Hematopoietic multipotent progenitor cell (in vitro differentiated cells): ENCODE measurements at regions not wholly inside any gene's neighbourhood (a gene's known extent, or its start where the extent isn't known, plus 50 kb on each side); places are given as distances from the start of the nearest gene placed in this dataset.

Experiments
- DNase-seq, 3 donors: peaks; one replicate each; pipeline ENCODE4 v3.0.0-alpha.2; 2011 to 2015; ENCODE audit warnings: low read depth in 2 of 3, low spot score in 2 of 3

DNA sequence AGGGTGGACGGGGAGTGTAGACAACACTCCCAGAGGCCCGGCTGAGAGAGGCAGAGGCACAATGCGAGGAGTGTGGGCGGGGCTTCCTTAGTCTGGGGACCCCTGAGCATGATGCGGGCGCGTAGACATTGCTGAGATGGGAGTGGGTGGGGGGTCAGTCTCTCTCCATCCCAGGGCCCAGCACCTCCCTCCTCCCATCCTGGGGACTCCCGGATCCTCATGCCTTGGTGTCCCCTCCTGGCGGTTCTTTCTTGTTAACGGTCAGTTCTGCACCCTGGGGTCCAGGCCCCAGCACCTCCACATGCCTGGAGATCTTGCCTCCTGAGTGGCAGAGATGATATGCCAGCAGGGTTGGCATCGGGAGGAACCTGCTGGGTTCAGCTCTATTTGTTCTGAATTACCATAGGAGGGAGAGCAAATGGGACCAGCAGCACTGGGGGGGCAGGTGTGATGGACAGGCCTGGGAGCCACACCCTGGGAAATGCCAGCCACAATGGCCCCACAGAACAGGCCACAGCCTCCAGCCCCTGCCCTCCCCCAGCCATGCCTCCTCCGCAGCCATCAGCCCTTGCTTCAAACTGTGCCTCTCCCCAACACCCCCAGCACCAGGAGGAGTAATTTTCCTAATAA lies 55.7 kb downstream of the RTL6 start:
- no peak for DNase-seq

DNA sequence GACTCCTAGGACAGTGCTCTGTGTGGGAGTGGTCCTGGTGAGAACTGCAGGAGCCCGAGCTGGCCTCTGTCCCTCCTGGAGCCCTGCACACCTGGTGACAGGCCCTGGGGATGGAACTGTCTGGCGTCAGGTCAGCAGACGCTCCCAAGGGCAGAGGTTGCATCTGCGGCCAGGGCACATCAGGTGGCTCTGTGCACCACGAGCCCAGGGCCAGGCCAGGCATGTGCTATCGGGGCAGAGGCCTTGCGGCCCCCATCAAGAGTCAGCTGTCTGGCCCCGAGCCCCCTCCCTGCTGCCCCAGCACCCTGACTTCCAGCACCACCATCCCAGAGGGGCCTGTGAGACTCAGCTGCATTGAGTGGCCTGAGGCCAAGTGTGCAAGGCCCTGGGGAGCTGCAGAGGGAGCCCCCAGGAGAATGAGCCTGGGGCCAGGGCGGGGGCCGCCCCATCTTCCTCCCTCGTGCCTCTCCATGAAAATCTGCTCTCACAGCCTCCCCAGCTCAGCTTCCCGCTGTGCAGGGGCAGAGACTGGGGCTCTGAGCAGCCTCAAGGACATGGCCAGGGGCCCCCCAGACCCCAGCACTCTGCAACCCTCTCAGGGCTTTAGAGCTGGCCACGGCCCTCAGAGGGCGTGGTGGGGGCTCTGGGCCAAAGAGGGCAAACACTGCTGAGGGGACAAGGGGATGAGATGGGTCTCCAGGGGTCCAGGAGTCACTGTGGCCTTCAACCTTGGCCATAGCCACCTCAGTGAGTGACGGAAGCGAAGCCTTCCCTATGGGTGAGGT lies 56.4 kb downstream of the RTL6 start:
- DNase-seq, result no peak

DNA sequence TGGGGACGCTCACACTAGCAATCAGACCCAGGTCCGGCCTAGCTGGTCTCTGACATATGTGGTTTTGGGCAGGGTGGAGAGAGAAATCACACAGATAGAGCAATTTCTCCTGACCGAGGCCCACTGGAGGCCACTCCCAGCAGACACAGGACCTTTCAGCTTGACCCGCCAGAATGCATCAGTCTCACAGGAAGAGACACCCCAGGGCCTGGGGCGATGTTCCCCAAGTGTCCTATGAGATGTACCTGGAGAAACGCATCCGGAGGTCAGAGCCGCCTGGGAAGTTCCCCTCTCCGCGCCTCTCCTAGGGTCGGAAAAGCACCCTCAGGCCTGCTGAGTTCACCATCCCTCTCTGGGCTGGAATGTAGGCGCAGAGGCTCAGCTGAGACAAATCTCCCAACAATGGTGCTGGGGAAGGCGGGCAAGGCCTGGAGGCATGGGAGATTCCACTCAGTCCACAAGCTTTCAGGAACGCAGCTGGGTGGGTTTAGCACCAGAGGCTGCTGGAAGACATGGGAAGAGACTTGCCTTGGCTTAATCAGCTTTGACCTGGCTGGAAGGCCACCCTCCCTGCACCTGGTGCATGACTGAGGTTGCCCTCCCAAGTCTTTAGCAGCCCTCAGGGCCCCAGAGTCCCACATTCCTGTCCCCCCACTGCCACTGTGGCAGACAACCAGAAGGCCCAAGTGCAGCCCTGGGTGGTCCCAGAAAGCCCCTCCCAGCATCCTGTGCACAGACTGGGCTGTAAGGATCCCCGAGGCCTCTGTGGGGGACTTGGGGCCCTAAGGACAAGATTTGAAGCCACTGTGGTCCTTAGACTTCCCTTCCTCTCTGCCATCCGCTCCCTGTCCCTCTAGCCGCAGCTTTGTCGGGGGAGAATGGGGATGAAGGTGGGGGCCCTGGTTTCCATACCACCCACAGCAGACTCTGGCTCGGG lies 57.5 kb downstream of the RTL6 start:
- DNase-seq, result no peak

DNA sequence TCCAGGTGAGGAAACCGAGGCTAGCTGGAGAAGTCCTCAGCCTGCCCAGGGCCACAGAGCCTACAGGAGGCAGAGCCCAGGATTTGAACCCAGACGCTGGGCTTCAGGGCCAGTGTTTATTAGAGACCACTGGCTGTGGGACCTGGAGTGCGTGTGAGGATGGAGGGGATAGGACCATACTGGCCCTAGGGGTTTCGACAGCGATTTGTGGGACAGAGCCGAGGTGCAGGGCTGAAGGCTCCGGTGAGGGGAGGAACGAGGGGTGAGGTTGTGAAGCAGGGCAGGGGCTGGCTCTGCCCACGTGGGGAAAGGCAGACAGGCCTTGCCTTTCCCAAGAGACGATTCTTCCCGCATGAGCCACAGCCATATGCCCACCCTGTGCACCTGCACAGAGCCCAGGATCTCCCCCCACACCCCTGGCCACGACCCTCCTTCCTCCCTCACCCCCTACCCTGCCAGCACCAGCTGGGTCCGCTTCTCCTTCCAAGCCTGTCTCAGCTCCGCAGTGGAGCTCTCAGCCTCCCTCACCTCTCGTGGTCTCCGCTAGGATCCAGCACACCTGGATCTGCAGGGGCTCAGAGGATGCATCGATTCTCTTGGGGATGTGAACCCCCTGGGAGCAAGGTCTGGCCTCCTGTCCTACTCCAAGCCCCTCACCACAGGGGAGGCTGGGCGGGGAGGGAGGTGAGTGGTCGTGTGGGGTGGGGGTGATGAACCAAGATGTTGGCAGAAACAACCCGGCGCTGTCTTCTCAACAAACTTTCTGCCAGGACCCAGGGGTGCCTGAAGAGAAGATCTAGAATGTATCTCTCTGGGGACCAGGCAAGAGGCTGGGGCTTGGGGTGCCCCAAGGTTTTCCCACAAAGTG lies 58.4 kb downstream of the RTL6 start:
- DNase-seq, result no peak

DNA sequence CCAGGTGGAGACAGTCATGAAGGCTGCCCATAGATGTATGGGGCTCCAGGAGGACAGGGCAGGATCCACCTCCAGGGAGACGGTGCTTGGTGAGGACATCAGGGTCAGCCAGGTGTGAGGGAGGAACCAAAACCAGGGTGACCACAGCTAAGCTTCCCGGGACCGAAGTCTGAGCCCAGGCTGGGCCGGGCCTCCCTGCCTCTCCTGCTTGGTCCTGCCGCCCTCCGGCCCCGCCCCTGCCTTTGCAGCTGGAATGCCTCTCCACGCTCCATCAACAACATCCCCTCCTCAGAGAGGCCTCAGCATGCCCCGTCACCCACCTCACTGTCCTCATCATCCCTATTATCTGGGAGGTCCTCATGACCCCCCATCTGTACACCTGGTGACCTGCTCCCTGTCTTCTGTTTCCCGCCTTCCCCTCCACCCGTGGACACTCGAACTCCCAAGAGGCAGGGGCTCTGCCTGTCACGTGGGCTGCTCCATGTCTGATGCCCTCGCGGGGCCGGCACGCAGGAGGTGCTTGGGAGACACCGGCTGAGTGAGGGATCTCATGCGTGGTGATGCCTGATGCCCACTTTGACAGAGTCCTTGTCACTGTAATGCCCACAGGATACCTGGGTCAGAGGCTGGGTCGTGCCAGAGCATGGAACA lies 59.4 kb downstream of the RTL6 start:
- no peak for DNase-seq

DNA sequence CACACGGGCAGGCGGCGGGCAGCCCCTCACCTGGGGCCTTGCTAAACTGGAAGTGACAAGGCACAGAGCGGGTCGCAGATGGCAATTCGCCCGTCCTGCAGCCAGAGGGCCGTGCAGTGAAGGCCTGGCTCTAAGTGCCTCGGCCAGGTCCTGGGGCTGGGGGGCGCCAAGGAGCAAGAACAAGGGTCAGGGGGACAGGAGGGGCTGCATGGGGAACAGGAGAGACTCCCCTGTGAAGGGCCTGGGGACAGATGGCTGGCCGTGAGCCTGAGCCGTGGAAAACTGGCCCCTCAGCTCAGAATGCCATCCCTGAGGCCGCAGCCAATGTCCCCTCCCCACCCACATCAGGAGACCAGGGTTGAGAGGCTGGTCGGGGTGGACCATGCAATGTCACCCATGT lies 60.0 kb downstream of the RTL6 start:
- DNase-seq, result peak in 1 of 3 donors; percentile 25

DNA sequence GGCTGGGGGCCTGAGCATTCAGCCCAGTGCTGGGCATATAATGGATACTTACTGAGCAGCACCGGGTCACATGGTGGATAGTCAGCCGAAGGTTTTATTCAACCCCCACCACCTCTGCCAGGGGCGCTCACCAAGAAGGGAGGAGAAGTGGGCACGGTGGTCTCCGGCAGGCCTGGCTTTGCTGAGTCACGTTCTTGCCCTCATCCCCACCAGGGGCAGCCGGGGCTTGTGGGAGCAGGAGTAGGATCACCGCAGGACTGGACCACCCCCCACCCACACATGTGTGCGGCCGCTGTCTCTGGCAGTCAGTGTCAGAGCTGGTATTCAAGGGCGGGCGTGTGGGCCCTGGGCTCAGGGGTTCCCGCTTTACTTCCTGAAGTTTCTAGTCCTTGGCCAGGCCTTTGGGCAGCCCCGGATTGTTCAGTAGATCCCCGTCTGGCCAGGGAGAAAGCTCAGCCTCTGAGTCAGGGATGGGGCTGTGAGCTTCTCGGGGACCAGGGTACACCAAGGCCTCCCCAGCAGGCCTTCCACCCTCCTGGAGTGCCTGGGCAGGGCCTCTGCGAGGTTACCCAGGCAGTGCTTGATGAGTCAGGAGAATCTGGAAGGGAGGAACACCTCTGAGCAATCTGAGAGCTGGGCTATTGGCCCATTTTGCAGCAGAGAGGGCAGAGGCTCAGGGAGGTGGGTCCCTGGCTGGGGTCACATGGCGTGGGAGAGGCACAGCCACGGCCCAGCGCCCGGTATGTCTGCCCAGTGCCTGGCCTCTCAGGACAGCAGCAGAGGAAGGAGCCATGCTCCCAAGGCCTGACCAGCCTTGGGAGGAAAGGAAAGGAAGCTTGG lies 60.6 kb downstream of the RTL6 start:
- DNase-seq, result no peak

DNA sequence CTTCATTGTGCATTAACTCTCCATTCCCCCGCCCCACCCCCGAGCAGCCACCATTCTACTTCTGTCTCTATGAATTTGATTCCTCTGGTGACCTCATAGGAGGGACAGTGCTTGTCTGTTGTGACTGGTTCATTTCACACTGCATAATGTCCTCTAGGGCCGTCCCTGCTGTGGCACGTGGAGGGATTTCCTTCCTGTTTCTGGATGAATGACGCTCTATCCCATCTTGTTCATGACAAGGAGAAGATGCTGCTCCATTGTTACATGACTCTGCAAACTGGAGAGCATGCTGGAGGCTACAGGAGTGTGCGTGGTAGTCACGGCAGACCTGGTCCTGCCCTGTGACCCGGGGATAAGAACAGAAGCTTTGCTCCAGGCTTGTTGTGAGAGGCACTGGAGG lies 61.3 kb downstream of the RTL6 start:
- DNase-seq, result no peak

DNA sequence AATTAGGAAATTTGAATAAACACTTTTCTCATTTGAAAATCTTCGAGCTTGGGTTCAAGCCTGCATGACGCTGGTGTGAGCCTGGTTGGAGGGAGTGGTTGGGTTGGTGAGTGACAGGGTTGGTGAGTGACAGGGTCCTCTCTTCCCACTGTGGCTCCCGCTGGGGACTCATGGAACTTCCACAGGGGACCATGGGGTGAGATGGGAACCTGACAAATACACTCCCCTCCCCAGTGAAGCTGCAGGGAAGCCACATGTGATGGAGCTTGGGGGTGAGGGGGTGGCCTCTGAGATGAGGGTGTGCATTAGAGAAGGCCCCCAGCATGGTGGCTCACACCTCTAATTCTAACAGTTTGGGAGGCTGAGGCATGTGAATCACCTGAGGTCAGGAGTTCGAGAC lies 66.8 kb downstream of the RTL6 start:
- DNase-seq, result no peak

DNA sequence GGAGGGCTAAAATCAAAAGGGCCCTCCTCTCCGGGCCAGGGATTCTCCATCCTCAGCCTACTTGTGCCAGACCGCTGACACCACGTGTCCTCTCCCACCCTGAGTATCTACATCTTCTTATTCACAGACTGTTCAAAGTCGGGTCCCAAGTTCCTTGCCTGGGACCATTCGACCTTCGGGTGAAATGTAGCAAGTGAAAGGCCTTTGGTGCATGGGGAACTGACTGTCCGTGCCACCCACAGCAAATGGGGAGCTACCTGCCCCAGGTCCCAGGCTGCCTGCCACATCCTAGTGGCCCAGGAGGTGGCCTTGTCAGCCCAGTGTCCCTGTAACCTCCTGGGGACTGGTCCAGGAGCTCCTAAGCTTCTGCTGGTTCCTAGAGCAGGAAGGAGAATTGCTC lies 67.3 kb downstream of the RTL6 start:
- DNase-seq, result no peak

DNA sequence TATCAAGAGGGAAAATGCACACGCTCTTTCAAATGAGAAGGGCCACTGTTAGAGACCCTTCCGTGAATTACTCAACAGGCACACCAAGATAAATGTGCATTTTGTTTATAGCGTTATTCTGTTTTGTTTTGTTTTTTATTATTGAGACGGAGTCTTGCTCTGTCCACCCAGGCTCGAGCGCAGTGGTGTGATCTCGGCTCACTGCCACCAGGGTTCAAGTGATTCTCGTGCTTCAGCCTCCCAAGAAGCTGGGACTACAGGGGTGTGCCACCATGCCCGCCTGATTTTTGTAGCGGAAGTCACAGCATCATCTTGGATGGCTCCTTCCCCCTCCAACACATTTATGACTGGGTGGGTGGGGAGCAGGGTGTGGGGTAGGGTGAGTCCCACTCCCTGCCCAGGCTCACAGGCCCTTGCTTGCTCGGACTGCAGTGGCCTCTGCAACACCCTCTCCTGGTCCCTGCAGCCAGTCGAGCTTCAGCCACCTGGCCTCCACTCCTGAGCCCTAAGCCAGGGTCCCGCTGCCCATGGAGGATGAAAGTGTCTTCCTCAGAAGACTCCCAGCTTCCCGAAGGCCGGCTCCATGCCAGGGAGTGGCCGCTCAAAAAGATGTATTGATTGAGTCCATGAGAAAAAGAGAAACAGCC lies 68.0 kb downstream of the RTL6 start:
- DNase-seq, result no peak

DNA sequence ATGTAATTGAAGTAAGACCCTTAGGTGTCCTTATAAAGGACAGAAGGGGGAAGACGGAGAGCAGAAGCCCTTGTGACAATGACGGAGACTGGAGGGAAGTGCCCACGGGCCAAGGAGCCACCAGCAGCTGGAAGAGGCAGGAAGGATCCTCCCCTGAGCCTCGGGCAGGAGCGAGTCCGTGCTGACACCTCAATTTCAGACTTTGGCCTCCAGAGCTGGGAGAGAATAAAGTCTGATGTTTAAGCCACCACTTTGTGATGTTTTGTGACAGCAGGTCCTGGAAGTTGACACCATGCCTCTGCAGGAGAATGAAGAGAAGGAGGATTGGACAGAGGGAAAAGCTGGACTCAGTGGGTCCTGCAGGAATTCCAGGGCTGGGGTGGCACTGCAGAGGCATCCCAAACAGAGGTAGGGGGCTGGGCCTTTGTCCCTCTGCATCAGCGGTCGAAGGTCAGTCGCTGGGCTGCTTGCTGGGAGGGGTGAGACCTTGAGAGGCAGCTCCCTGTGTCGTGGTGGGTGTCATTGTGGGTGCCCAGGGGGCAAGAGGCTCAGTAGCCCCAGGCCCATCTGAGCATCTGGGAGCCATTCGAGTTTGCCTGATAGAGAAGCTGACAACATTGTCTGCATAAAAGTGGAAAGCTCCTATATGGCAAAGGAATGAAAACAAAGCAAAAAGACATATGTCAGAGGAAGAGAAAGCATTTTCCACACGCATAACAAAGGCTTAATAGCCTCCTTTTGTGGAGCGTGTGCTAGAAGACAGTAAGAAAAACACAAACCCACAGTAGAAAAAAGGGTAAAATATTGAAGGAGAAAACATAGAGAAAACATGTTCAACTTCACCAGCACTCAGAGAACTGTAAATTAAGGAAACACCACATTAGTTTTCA lies 68.8 kb downstream of the RTL6 start:
- no peak for DNase-seq

DNA sequence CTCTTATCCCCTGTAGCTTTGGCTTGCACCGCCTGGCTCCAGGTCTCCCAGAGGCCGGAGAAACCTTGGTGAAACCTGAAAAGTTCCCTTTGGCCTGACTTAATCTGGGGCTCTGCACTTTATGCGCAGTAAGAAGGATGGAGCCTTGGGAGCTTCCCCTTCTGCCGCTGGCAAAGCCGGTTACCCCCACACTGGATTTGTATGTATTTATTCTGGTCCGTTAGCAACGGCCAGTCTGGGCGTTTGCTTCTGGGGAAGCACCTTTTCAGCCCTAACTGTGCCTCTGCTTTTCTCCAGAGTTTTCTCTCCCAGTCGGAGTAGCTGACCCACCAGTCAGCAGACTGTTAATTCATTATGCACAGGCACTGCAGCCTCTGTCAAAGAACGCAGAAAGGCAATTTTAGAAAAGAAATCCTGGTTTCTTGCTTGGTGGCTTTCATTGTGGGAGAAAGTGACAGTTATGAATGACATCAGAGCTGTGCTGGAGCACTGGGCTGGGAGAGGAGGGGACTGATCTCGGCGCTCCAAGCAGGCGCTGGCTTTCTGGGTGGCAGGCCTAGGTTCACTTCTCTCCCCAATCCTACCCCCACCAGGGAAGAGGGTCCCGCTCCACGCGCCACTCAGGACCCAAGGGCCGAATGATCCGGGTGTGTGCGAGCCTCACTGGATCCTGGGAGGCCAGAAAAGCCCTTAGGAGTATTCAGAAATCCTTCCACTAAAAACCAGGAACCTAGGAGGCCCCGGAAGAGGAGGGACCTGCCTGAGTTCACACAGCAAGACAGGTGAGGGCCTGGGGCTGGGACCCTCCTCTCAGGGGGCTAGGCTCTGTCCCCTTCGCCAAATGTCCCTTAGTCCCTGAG lies 70.2 kb downstream of the RTL6 start:
- no peak for DNase-seq

DNA sequence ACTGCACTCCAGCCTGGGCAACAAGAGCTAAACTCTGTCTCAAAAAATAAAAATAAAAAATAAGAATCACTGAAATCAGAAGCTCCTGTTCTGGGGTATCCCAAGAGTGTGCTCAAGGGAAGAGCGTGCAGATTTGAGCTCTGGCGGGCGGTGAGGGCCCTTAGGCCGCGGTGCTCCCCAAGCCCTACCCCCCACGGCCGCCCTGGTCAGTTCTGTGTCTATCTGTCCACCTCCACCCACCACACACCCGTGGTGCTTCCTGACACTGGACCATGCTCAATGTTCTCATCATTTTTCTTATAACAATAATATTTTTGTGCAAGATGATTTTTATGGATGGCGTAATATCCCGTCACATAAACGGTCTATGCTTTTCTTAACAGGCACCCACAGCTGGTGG lies 71.1 kb downstream of the RTL6 start:
- DNase-seq, result no peak

DNA sequence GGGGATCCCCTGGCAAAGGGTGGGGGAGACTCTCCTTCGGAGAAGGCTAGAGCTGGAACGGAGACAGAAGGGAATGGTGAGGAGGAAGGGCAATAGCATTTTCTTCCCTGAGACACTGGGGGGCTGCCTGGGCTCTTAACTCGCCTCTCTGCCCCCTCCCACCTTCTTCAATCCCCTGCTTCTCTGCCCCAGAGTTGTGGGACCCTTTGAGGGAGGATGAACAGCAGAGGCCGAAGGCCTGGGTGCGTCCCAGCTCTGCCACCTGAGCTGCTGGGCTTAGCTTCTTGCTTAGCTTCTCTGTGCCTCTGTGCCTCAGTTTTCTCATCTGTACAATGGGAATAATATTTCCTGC lies 72.4 kb downstream of the RTL6 start:
- DNase-seq, result no peak

DNA sequence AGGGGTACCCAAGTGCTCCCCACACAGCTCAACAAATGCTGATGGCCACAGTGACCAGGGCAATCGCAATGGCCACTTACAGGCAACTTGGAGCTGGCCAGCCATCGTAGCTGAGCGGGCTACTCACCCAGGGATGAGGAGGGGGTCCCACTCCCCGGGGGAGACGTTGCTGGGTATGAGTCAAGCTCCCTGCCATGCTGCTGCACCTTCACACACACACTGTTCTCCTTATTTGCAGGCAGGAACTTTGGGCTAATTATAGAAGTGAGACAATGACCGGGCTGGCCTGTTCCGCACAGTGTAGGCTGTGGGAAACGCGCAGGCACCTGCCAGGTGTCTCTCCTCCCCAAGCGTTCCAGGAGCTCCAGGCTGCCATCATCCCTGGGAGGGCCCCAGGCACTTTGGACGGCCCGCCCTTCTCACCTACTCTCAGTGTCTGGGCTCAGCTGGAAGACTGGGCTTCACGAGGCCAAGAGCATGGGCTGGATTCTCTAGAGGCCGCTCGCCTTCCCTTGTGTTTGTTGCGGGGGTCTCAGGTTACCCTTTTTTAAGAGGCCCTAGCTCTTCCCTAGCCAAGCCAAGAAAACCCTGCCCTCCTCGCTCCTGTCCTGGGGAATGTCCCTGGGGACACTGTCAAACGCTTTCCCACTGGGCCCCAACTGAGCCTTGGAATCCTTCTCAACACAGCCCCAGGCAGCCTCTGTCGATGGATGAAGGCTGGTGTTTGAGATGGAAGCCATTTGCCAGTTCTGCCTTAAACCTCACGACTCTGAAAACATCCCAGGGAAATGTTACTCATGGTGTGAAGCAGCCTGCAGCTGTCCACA lies 73.0 kb downstream of the RTL6 start:
- DNase-seq, result no peak
